ENCODE measurements at regions not wholly inside any gene's neighbourhood (a gene's known extent, or its start where the extent isn't known, plus 50 kb on each side); places are given as distances from the start of the nearest gene placed in this dataset.

DNA sequence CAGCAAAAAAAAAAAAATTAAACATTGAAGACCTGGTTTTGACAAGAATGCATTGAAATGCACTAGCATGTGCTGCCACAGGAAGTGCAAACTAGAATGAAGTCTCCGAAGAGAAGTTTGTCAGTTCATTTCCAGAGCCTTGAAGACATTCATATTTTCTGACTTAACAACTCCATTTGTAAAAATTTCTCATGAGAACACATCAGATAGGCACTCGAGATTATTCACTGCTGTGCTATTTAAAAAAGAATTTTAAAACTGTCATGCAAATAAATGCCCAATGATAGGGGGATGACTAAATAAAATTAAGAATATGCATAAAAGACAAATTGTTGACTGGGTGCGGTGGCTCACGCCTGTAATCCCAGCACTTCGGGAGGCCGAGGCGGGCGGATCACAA, 394.6 kb upstream of the JARID2 start (continued):
- TF ChIP-seq, protein P1, sequence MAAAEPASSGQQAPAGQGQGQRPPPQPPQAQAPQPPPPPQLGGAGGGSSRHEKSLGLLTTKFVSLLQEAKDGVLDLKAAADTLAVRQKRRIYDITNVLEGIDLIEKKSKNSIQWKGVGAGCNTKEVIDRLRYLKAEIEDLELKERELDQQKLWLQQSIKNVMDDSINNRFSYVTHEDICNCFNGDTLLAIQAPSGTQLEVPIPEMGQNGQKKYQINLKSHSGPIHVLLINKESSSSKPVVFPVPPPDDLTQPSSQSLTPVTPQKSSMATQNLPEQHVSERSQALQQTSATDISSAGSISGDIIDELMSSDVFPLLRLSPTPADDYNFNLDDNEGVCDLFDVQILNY (CRISPR knock-in tag; IDR thresholded peaks at IDR 0.05), result no peak
- TF ChIP-seq, protein P2, sequence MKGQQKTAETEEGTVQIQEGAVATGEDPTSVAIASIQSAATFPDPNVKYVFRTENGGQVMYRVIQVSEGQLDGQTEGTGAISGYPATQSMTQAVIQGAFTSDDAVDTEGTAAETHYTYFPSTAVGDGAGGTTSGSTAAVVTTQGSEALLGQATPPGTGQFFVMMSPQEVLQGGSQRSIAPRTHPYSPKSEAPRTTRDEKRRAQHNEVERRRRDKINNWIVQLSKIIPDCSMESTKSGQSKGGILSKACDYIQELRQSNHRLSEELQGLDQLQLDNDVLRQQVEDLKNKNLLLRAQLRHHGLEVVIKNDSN (CRISPR knock-in tag; IDR thresholded peaks at IDR 0.05), result no peak
- no peak for TF ChIP-seq SMAD4 (CRISPR knock-in tag; IDR thresholded peaks at IDR 0.05)

- DNase-seq (ENCODE audit: low spot score) (no peak), ATAC-seq (no peak)
- Mint-ChIP-seq H3K36me3 (no peaks in the 10 kb centered on the region), H3K27ac (no peak overlapping the region), H3K4me1 (peaks cover 56% of the 10 kb centered on the region), H3K9me3 (no peaks in the 10 kb centered on the region), H3K27me3 (ENCODE audit: low read depth) (no peaks in the 10 kb centered on the region), H3K4me3 (no peak overlapping the region)
- ChIA-PET POLR2A (no interaction called here), CTCF (interaction anchor here (0.7 to 1.0 kb wide), 2 partner anchors 11 to 403 kb away, joined by 5 read pairs; no protein-coding TSS in a partner anchor)
- TF ChIP-seq MYBL2 (CRISPR knock-in tag; IDR thresholded peaks at IDR 0.05) (no peak), ZNF425 (CRISPR knock-in tag; conservative IDR thresholded peaks at IDR 0.05) (no peak), ZNF423 (CRISPR knock-in tag; IDR thresholded peaks at IDR 0.05) (no peak), NFE2L1 (CRISPR knock-in tag; IDR thresholded peaks at IDR 0.05) (no peak), GTF2I (CRISPR knock-in tag; conservative IDR thresholded peaks at IDR 0.05) (no peak), NR2C2 (CRISPR knock-in tag; IDR thresholded peaks at IDR 0.05) (no peak), MAX (CRISPR knock-in tag; IDR thresholded peaks at IDR 0.05) (no peak), ZNF232 (CRISPR knock-in tag; IDR thresholded peaks at IDR 0.05) (no peak), IRF1 (CRISPR knock-in tag; IDR thresholded peaks at IDR 0.05) (no peak), SP1 (CRISPR knock-in tag; conservative IDR thresholded peaks at IDR 0.05) (no peak), TEAD4 (CRISPR knock-in tag; IDR thresholded peaks at IDR 0.05) (no peak), NR1H2 (CRISPR knock-in tag; IDR thresholded peaks at IDR 0.05) (no peak), ATF3 (CRISPR knock-in tag; conservative IDR thresholded peaks at IDR 0.05) (no peak), MXD4 (CRISPR knock-in tag; IDR thresholded peaks at IDR 0.05; ENCODE audit: borderline replicate concordance) (no peak), GRHL2 (CRISPR knock-in tag; IDR thresholded peaks at IDR 0.05; ENCODE audit: insufficient replicate concordance, severe bottlenecking) (no peak), NR3C1 (CRISPR knock-in tag; conservative IDR thresholded peaks at IDR 0.05; ENCODE audit: low read depth) (no peak), HMGXB4 (CRISPR knock-in tag; IDR thresholded peaks at IDR 0.05) (no peak)
- TF ChIP-seq, protein P3, sequence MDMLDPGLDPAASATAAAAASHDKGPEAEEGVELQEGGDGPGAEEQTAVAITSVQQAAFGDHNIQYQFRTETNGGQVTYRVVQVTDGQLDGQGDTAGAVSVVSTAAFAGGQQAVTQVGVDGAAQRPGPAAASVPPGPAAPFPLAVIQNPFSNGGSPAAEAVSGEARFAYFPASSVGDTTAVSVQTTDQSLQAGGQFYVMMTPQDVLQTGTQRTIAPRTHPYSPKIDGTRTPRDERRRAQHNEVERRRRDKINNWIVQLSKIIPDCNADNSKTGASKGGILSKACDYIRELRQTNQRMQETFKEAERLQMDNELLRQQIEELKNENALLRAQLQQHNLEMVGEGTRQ (CRISPR knock-in tag; IDR thresholded peaks at IDR 0.05), result no peak
- TF ChIP-seq, protein P4, sequence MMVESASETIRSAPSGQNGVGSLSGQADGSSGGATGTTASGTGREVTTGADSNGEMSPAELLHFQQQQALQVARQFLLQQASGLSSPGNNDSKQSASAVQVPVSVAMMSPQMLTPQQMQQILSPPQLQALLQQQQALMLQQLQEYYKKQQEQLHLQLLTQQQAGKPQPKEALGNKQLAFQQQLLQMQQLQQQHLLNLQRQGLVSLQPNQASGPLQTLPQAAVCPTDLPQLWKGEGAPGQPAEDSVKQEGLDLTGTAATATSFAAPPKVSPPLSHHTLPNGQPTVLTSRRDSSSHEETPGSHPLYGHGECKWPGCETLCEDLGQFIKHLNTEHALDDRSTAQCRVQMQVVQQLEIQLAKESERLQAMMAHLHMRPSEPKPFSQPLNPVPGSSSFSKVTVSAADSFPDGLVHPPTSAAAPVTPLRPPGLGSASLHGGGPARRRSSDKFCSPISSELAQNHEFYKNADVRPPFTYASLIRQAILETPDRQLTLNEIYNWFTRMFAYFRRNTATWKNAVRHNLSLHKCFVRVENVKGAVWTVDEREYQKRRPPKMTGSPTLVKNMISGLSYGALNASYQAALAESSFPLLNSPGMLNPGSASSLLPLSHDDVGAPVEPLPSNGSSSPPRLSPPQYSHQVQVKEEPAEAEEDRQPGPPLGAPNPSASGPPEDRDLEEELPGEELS (CRISPR knock-in tag; IDR thresholded peaks at IDR 0.05), result no peak
Observed at GRCh38 chr6:14852375-14852774, 393.5 kb upstream of the JARID2 start.
